Body of pancreas (tissue), 4 donors: ENCODE measurements at regions not wholly inside any gene's neighbourhood (a gene's known extent, or its start where the extent isn't known, plus 50 kb on each side); places are given as distances from the start of the nearest gene placed in this dataset.

Source experiments
- ATAC-seq: fragments of 150-250 bp; one replicate; pipeline ENCODE4 v1.9.1; 2016
- DNase-seq, 4 donors: peaks; one replicate each; pipeline ENCODE4 v3.0.0-alpha.2; 2019
- H3K27ac ChIP-seq, 4 donors: fragments of 200-600 bp; sonication (generic); 1 replicate in 3 of 4; 2 replicates in 1 of 4; pipeline versions ENCODE4 v1.5.1 to v1.6.1; 2016 to 2019; ENCODE audit warnings: mild to moderate bottlenecking in 1 of 4, mixed read lengths in 1 of 4, moderate library complexity in 1 of 4
- H3K27me3 ChIP-seq, 2 donors: fragments of 200-600 bp; sonication (generic); one replicate each; pipeline ENCODE4 v1.6.0; 2016; ENCODE audit warnings: mild to moderate bottlenecking in 1 of 2
- H3K36me3 ChIP-seq, 2 donors: fragments of 200-600 bp; sonication (generic); replicated peaks in 1 of 2; 2 replicates each; pipeline ENCODE4 v1.5.1; 2016; ENCODE audit warnings: low read depth in 2 of 2; ENCODE audit not compliant: insufficient read depth in 1 of 2
- H3K4me1 ChIP-seq: fragments of 200-600 bp; sonication (generic); one replicate; pipeline ENCODE4 v1.6.0; 2016
- H3K4me3 ChIP-seq, 2 donors: fragments of 200-600 bp; sonication (generic); 1 replicate in 1 of 2; 2 replicates in 1 of 2; pipeline ENCODE4 v1.5.1; 2016 to 2019
- H3K9me3 ChIP-seq, 3 donors: fragments of 200-600 bp; sonication (generic); 1 replicate in 2 of 3; 2 replicates in 1 of 3; pipeline ENCODE4 v1.5.1; 2016
- CTCF ChIP-seq, 7 experiments: fragments of 450-650 bp in 4 of 7; fragments of 200-600 bp in 3 of 7; sonication (generic) in 3 of 7; IDR thresholded peaks; one replicate each; pipeline ENCODE4 v1.5.1; 2016 to 2019; ENCODE audit warnings: antibody characterized with exemption in 7 of 7
- POLR2A ChIP-seq, 3 donors: fragments of 450-650 bp; IDR thresholded peaks; one replicate each; pipeline ENCODE4 v1.6.1; 2016; ENCODE audit warnings: antibody characterized with exemption in 3 of 3, mild to moderate bottlenecking in 2 of 3
- WGBS, 2 donors: methylation state at CpG; one replicate each; pipeline ENCODE4 v1.1.5; 2017; 5-methylcytosine and 5-hydroxymethylcytosine counted together
- intact Hi-C: fragments of 100-400 bp; cut with DNase I; formaldehyde crosslinking; loops from one replicate; pipeline ENCODE4 v1.15.1; 2023

DNA sequence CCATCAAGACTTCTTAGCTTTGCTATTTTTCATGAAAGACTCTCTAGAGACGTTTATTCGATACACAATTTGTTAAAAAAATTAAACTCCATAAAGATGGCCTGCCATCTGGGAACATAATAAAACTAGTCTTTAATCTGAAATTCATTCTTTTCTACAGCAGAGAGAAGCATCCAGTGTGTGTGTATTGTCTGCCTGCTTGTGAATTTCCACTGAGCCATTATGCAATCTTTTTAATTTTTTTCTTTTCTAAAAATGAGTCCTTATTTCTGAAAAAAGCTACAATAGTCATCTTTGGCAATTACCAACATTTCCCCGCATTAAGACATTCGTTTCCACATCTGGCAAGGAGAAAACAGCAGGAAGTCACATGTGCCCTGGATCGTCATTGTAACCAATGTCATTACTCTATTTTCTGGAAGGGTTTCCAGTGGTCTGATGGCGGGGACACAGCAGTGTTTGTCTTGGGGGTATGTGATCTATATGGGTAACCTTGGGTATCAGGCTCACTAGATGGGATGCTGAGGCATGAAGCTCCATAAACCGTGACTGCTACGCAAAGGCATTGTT, 263.1 kb downstream of the MSX2 start:
- Histone ChIP-seq H3K4me3 (no peak overlapping the region), H3K36me3 (no peaks in the 10 kb centered on the region), H3K4me1 (no peaks in the 10 kb centered on the region), H3K27me3 (no peaks in the 10 kb centered on the region), H3K9me3 (no peaks in the 10 kb centered on the region), H3K27ac (no peak overlapping the region)
- 76 to 81% methylated on average over 8 of the region's 8 CpGs for WGBS, 2 donors
- no peak for ATAC-seq
- DNase-seq = no peak
- intact Hi-C loops = no loop called here
- no peak for TF ChIP-seq POLR2A (IDR thresholded peaks at IDR 0.05)
- TF ChIP-seq CTCF (IDR thresholded peaks at IDR 0.05) = no peak

DNA sequence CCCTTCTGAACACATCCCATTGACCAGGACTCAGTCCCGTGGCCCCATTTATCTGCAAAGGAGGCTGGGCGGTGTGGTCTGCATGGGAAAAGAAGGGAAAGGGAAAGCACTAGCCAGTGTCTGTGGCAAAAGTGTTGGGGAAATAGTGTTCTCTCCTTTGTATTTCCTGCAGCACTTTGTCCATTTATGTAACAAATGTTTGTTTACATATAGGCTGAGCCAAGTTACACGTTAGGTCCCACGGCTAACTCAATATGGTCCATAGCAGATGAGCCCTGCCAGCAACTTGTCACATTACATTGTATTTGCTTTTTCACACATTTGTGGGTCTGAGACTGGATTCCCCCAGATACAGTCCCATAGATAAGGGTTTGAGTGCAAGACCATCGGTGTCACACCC, 260.5 kb downstream of the MSX2 start:
- Histone ChIP-seq H3K27me3 (no peaks in the 10 kb centered on the region), H3K27ac (no peak overlapping the region), H3K9me3 (no peaks in the 10 kb centered on the region), H3K36me3 (no peaks in the 10 kb centered on the region), H3K4me1 (no peaks in the 10 kb centered on the region), H3K4me3 (no peak overlapping the region)
- intact Hi-C loops = no loop called here
- no peak for ATAC-seq
- DNase-seq = no peak
- 64 to 66% methylated on average over 5 of the region's 5 CpGs for WGBS, 2 donors
- TF ChIP-seq CTCF (IDR thresholded peaks at IDR 0.05) (no peak), POLR2A (IDR thresholded peaks at IDR 0.05) (no peak)

DNA sequence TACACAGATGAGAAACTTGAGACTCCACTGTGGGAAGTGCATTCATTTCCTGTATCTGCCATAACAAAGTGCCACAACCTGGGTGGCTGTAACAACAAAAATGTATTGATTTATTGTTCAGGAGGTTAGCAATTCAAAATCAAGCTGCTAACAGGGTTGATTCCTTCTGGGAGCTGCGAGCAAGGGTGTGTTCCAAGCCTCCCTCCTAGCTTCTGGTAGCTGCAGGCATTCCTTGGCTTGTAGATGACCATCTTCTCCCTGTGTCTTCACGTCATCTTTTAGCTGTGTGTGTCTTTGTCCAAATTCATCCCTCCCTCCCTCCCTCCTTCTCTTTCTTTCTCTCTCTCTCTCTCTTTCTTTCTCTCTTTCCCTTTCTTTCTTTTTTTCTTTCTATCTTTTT, 258.1 kb downstream of the MSX2 start:
- intact Hi-C loops = no loop called here
- H3K9me3 ChIP-seq = no peaks in the 10 kb centered on the region
- H3K4me3 ChIP-seq = no peak overlapping the region
- no peaks in the 10 kb centered on the region for H3K27me3 ChIP-seq
- no peak for ATAC-seq
- H3K4me1 ChIP-seq = no peaks in the 10 kb centered on the region
- 61 to 73% methylated on average over 2 of the region's 2 CpGs for WGBS, 2 donors
- TF ChIP-seq POLR2A (IDR thresholded peaks at IDR 0.05) (no peak), CTCF (IDR thresholded peaks at IDR 0.05) (no peak)
- no peak for DNase-seq
- no peak overlapping the region for H3K27ac ChIP-seq
- H3K36me3 ChIP-seq = no peaks in the 10 kb centered on the region

DNA sequence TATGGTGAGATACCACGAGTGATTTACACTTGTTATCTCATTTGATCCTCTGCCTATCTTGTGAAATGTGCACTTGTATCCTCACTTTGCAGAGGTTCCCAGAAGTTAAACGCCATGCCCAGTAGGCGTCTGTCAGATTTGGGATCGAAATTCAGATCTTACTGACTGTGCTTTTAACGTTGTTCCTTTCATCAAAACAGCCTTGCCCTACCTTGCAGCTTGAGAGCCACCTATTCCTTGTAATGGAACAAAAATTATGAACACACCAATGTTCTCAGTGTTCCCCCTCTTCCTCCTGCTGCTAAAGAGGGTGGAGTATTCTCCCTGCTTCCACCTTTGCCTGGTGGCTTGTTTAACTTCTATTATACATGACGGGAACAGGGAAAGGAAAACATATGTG, 257.0 kb downstream of the MSX2 start:
- intact Hi-C loops = no loop called here
- Histone ChIP-seq H3K36me3 (no peaks in the 10 kb centered on the region), H3K4me1 (no peaks in the 10 kb centered on the region), H3K4me3 (no peak overlapping the region), H3K9me3 (no peaks in the 10 kb centered on the region), H3K27me3 (no peaks in the 10 kb centered on the region), H3K27ac (no peak overlapping the region)
- ATAC-seq (no peak), DNase-seq (no peak)
- no peak for TF ChIP-seq POLR2A (IDR thresholded peaks at IDR 0.05)
- TF ChIP-seq CTCF (IDR thresholded peaks at IDR 0.05) = no peak
- WGBS, 2 donors = 25 to 32% methylated on average over 6 of the region's 6 CpGs

DNA sequence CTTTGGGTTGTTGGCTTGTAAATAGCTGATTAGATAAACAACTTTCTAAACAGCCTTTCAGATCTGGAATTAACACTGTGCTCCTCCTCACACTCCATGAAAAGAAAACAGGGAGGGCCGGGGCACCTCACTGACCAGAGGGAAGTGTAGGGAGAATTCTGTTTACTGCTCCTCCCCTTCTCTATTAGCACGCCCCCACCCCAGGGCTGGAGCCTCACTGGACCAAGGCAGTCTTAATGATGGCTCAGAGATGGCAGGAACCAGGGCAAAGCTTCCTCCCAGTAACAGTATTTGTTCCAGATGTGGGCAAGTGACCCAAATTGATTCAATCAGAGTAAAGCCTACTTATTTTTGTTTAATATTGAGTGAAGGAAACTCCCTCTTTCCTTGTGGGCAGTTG, 256.6 kb downstream of the MSX2 start:
- DNase-seq (no peak), ATAC-seq (no peak)
- Histone ChIP-seq H3K9me3 (no peaks in the 10 kb centered on the region), H3K4me3 (no peak overlapping the region), H3K27me3 (no peaks in the 10 kb centered on the region), H3K36me3 (no peaks in the 10 kb centered on the region), H3K4me1 (no peaks in the 10 kb centered on the region), H3K27ac (no peak overlapping the region)
- TF ChIP-seq CTCF (IDR thresholded peaks at IDR 0.05) = no peak
- TF ChIP-seq POLR2A (IDR thresholded peaks at IDR 0.05) = no peak
- intact Hi-C loops = no loop called here
- WGBS, 2 donors = 67 to 70% methylated on average over 2 of the region's 2 CpGs
